ENCODE measurements at regions not wholly inside any gene's neighbourhood (a gene's known extent, or its start where the extent isn't known, plus 50 kb on each side); places are given as distances from the start of the nearest gene placed in this dataset.
"Not testable (repeated sequence)": the region's sequence is repeated elsewhere in the genome, so short reads cannot be mapped to it uniquely, and the experiment has no call there.

DNA sequence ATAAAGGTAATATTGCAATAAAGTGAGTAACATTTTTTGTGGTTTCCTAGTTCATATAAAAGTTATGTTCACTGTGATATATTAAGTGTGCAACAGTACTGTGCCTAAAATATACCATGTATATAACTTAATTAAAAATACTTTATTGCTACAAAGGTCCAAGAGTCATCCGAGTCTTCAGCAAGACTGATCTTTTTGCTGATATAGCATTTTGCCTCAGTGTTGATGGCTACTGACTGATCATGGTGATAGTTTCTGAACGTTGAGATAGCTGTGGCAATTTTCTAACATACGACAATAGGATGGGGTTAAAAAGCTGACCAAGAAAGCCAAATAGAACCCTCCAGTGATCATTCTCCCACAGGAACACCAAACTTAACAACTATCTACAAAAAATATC, 1302.7 kb downstream of the TECRL start:
- TF ChIP-seq, protein P1, sequence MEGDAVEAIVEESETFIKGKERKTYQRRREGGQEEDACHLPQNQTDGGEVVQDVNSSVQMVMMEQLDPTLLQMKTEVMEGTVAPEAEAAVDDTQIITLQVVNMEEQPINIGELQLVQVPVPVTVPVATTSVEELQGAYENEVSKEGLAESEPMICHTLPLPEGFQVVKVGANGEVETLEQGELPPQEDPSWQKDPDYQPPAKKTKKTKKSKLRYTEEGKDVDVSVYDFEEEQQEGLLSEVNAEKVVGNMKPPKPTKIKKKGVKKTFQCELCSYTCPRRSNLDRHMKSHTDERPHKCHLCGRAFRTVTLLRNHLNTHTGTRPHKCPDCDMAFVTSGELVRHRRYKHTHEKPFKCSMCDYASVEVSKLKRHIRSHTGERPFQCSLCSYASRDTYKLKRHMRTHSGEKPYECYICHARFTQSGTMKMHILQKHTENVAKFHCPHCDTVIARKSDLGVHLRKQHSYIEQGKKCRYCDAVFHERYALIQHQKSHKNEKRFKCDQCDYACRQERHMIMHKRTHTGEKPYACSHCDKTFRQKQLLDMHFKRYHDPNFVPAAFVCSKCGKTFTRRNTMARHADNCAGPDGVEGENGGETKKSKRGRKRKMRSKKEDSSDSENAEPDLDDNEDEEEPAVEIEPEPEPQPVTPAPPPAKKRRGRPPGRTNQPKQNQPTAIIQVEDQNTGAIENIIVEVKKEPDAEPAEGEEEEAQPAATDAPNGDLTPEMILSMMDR (IDR thresholded peaks at IDR 0.05), result no peak
- Histone ChIP-seq H3K9me3 (no peaks in the 10 kb centered on the region), H3K4me3 (no peak overlapping the region), H3K27me3 (no peaks in the 10 kb centered on the region), H3K36me3 (no peaks in the 10 kb centered on the region), H3K27ac (no peak overlapping the region), H3K4me1 (no peaks in the 10 kb centered on the region)
- no peak for DNase-seq (ENCODE audit: low spot score in 2 of 2)
- intact Hi-C loops (cut with DNase I), result no loop called here

DNA sequence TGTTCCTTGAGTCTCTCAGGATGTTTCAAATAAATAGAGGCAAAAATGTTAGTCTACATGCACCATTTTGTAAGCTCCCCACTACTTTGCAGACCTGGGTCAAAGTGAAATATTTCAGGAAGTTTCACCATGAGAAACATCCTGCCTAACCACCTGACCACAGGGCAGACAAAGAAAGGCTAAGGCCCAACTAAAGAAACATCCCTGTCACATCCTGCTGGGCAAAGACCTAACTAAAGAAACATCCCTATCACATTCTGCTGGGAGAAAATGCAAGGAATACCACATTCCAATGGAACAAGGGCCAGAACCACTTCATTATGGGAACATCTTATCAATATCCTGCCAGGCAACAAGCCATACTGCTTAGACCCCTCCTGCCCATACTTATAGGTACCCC, 1303.4 kb downstream of the TECRL start:
- Histone ChIP-seq H3K4me1 (no peaks in the 10 kb centered on the region), H3K27ac (no peak overlapping the region), H3K4me3 (no peak overlapping the region), H3K27me3 (no peaks in the 10 kb centered on the region), H3K9me3 (no peaks in the 10 kb centered on the region), H3K36me3 (no peaks in the 10 kb centered on the region)
- TF ChIP-seq, protein P1 (IDR thresholded peaks at IDR 0.05), result no peak
- DNase-seq (ENCODE audit: low spot score in 2 of 2), result no peak
- intact Hi-C loops (cut with DNase I), result no loop called here

DNA sequence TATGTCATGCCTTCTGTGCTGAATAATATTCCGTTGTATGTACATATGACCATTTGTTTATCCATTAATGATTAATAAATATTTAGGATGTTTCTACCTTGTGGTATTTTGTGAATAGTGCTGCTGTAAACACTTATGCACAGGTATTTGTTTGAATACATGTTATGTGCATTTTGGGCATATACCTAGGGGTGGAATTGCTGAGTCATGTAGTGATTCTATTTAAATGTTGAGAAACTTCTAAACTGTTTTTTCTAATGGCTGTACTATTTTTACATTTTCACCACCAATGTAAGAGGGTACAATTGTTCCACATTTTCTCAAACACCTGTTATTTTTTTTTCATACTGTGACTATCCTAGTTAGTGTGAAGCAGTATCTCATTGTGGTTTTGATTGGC, 1318.6 kb downstream of the TECRL start:
- Histone ChIP-seq H3K27me3 (no peaks in the 10 kb centered on the region), H3K27ac (no peak overlapping the region), H3K9me3 (no peaks in the 10 kb centered on the region), H3K36me3 (no peaks in the 10 kb centered on the region), H3K4me1 (no peaks in the 10 kb centered on the region), H3K4me3 (no peak overlapping the region)
- intact Hi-C loops (cut with DNase I), result no loop called here
- no peak for DNase-seq (ENCODE audit: low spot score in 2 of 2)
- TF ChIP-seq, protein P1 (IDR thresholded peaks at IDR 0.05), result no peak

DNA sequence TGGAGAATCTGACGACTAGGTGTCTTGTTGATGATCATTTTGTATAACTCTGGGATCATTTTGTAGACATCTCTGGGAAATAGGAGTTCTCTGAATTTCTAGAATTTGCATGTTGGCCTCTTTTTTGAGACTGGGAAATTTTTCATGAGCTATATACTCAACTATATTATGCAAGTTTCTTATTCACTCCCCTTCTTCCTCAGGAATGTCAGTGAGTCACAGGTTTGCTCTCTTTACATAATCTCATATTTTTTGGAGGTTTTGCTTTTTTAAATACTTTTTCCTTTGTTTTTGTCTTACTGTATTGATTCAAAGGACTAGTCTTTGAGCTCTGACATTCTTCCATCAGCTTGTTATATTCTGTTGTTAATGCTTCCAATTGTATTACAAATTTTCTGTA, 1324.2 kb downstream of the TECRL start:
- TF ChIP-seq, protein P1 (IDR thresholded peaks at IDR 0.05), result no peak
- DNase-seq (ENCODE audit: low spot score in 2 of 2), result no peak
- no peaks in the 10 kb centered on the region for H3K36me3 ChIP-seq
- intact Hi-C loops (cut with DNase I), result no loop called here
- H3K9me3 ChIP-seq, result no peaks in the 10 kb centered on the region
- H3K4me1 ChIP-seq, result no peaks in the 10 kb centered on the region
- no peak overlapping the region for H3K4me3 ChIP-seq
- no peaks in the 10 kb centered on the region for H3K27me3 ChIP-seq
- H3K27ac ChIP-seq, result no peak overlapping the region

DNA sequence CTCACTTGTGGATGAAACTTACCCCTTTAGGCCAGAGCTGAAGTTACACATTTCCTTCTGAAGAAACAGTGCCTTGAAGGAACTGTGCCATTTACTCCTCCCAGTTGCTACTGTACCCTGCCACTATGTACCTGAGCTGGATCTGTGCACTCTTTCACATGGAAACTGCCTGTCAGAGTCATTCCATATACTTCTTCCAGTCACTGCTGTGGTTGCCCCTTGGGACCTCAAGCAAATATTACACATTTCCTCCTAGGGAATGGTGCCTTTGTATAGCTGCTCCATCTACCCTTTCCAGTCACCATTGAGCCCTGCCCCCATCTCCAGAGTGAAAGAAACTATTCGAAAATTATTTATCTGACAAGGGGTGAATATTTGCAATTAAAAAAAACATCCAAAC, 1328.3 kb downstream of the TECRL start:
- intact Hi-C loops (cut with DNase I), result no loop called here
- TF ChIP-seq, protein P1 (IDR thresholded peaks at IDR 0.05), result no peak

DNA sequence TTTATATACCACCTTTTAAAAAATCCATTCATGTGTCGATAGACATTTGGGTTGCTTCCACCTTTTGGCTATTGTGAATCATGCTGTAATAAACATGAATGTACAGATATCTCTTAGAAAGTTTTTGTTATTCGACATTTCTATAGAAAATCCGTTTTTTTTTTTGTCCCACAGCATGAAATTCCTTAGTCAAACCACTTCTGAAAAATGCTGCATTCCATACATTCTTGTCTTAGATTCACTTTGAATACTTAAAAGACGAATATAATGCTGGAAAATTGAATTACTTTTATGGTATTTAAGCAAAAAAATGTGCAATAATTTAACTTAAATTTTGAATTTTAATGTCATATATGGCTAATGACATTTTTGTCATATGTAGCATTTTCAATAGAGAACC, 1345.5 kb downstream of the TECRL start:
- DNase-seq (ENCODE audit: low spot score in 2 of 2), result no peak
- Histone ChIP-seq H3K36me3 (no peaks in the 10 kb centered on the region), H3K27me3 (no peaks in the 10 kb centered on the region), H3K4me1 (no peaks in the 10 kb centered on the region), H3K27ac (no peak overlapping the region), H3K9me3 (peaks cover 0 to 2% of the 10 kb centered on the region in 2 donors), H3K4me3 (no peak overlapping the region)
- intact Hi-C loops (cut with DNase I), result no loop called here
- TF ChIP-seq, protein P1 (IDR thresholded peaks at IDR 0.05), result no peak

More for the DNA sequence above, 1328.3 kb downstream of the TECRL start:
- H3K27me3 ChIP-seq, result no peaks in the 10 kb centered on the region
- H3K4me1 ChIP-seq, result no peaks in the 10 kb centered on the region
- H3K9me3 ChIP-seq, result no peaks in the 10 kb centered on the region
- no peak for DNase-seq (ENCODE audit: low spot score in 2 of 2)
- no peaks in the 10 kb centered on the region for H3K36me3 ChIP-seq
- H3K4me3 ChIP-seq, result no peak overlapping the region
- H3K27ac ChIP-seq, result no peak overlapping the region

DNA sequence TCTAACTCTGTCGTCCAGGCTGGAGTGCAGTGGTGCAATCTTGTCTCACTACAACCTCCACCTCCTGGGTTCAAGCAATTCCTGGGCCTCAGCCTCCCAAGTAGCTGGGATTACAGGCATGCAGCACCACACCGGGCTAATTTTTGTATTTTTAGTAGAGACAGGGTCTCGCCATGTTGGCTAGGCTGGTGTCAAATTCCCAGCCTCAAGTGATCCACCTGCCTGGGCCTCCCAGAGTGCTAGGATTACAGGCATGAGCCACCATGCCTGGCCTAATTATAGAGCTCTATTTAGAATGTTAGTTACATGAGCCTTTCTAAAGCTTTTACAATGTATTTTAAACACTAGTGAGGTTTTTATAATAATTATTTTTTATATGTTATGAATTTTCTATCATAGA, 1346.4 kb downstream of the TECRL start:
- H3K36me3 ChIP-seq; intact Hi-C loops (cut with DNase I): not testable (repeated sequence)

More for the DNA sequence above, 1346.4 kb downstream of the TECRL start:
- H3K27ac ChIP-seq; H3K9me3 ChIP-seq; H3K27me3 ChIP-seq; H3K4me1 ChIP-seq; H3K4me3 ChIP-seq; DNase-seq (ENCODE audit: low spot score in 2 of 2): not testable (repeated sequence)
